GM13976 (cell line): ENCODE measurements at regions not wholly inside any gene's neighbourhood (a gene's known extent, or its start where the extent isn't known, plus 50 kb on each side); places are given as distances from the start of the nearest gene placed in this dataset.

Source experiments
- DNase-seq: peaks from one replicate; pipeline ENCODE4 v3.0.0; 2012; ENCODE audit warnings: low spot score
- CTCF ChIP-seq: IDR thresholded peaks from 2 replicates; pipeline ENCODE4 v1.5.1; 2012; ENCODE audit warnings: borderline replicate concordance, mild to moderate bottlenecking; ENCODE audit not compliant: insufficient read depth; ENCODE audit errors: extremely low read depth, missing control alignments, control extremely low read depth
- in situ Hi-C: fragments of 300-500 bp; cut with MboI; formaldehyde crosslinking; loops from one replicate; pipeline ENCODE4 v1.12.0; 2022; ENCODE audit warnings: low sequenced_read_pairs, mixed read lengths, inconsistent platforms; ENCODE audit not compliant: unreplicated experiment

- no peak for DNase-seq
- no peak for TF ChIP-seq CTCF
- in situ Hi-C loops: no loop called here
Observed at GRCh38 chr3:24713516-24713915, 218.9 kb upstream of the THRB start.

GRCh38 chr3:24714436-24714835, 219.8 kb upstream of the THRB start:
- no peak for TF ChIP-seq CTCF
- no peak for DNase-seq
- in situ Hi-C loops: no loop called here

DNA sequence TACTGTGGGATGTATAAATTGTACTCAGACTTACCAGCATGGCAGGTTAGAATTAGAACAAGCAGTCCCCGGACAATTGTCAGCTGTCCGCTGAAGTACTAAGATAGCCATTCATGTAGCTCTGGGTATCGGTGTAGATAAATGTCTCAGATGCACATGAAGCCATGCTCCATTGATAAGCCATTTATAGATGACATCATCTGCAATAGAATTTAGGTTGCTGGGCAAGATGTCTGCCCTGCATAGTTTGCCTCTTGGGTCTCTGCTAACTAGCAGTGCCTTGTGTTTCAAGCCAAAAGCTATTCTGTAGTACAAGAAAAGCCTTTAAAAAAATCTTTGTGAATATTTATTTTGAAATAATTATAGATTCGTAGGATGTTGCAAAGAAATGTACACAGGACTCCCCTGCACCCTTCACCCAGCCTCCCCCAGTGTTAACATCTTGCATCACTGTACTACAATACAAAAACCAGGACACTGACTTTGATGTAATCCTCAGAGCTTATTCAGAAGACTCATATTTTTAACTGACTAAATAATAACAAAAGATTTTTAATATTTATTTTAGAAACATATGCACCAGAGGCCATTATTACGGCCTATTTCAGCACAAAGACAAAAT, 220.6 kb upstream of the THRB start:
- in situ Hi-C loops: no loop called here

DNA sequence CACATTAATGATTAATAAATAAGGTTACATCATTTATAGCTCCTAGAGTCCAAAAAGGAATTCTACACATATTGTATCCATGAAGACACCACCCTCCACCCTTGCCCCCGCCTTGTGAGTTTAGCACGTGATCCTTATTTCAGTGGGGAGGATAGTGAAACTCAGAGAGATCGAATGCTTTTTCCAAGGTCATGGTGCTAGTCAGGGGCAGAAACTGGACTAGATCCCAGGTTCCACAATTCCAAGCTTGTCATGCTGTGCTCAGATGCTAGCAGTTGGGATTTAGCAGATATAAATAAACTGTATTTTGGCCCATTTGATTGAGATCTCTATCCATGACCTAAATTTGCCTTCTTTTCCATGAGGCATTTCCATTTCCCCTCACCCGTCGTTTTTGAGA, 227.4 kb upstream of the THRB start:
- in situ Hi-C loops: no loop called here
- TF ChIP-seq CTCF: no peak
- DNase-seq: no peak

More for the DNA sequence above, 220.6 kb upstream of the THRB start:
- TF ChIP-seq CTCF: no peak
- no peak for DNase-seq

GRCh38 chr3:24725514-24726255, 231.0 kb upstream of the THRB start:
- DNase-seq: no peak
- no peak for TF ChIP-seq CTCF
- in situ Hi-C loops: no loop called here

GRCh38 chr3:24726423-24726822, 231.8 kb upstream of the THRB start:
- in situ Hi-C loops: no loop called here
- no peak for DNase-seq
- TF ChIP-seq CTCF: no peak
